SK-N-SH (cell line): ENCODE measurements at regions not wholly inside any gene's neighbourhood (a gene's known extent, or its start where the extent isn't known, plus 50 kb on each side); places are given as distances from the start of the nearest gene placed in this dataset.

ENCODE experiments used
- CTCF ChIA-PET: fragments of 300-600, 350-600 bp; formaldehyde crosslinking; extraction: SDS; loops from one replicate; lab custom pipeline; 2021; lab: Yijun Ruan, JAX
- POLR2A ChIA-PET: fragments of 350-600 bp; sonication (Branson Sonifier 250); formaldehyde crosslinking; extraction: SDS; loops from one replicate; lab custom pipeline; 2020; ENCODE audit warnings: antibody characterized with exemption, inconsistent platforms; lab: Yijun Ruan, JAX
- DNase-seq: peaks from one replicate; pipeline ENCODE4 v3.0.0; 2012
- H2AFZ ChIP-seq: fragments of 200-600 bp; sonication (generic); 2 replicates; pipeline ENCODE4 v1.8.1; 2016; ENCODE audit warnings: antibody characterized with exemption, mild to moderate bottlenecking, low read depth
- H3F3A ChIP-seq: fragments of 200-600 bp; sonication (generic); replicated peaks from 2 replicates; pipeline ENCODE3; 2016; ENCODE audit warnings: antibody characterized with exemption, mild to moderate bottlenecking; ENCODE audit not compliant: insufficient read depth
- H3K27ac ChIP-seq, 2 experiments: fragments of 200-500 bp in 1 of 2; fragments of 200-600 bp in 1 of 2; sonication (Bioruptor generic) in 1 of 2; sonication (generic), shearing (Covaris generic) in 1 of 2; 2 replicates each; pipeline versions ENCODE4 v1.5.1 to v1.6.1; 2014 to 2016; ENCODE audit warnings: low read depth in 2 of 2, inconsistent platforms in 1 of 2, low read length in 1 of 2, mild to moderate bottlenecking in 1 of 2, mixed read lengths in 1 of 2
- H3K27me3 ChIP-seq: fragments of 200-600 bp; sonication (generic), shearing (Covaris generic); 2 replicates; pipeline ENCODE4 v1.6.1; 2016; ENCODE audit warnings: mixed run types; ENCODE audit not compliant: insufficient read depth
- H3K36me3 ChIP-seq, 2 experiments: fragments of 200-500 bp in 1 of 2; fragments of 200-600 bp in 1 of 2; sonication (Bioruptor generic) in 1 of 2; sonication (generic) in 1 of 2; replicated peaks in 1 of 2; 2 replicates each; pipeline versions ENCODE3 to v1.5.1; 2014 to 2016; ENCODE audit warnings: low read length in 1 of 2, mild to moderate bottlenecking in 1 of 2; ENCODE audit not compliant: insufficient read depth in 2 of 2, control insufficient read depth in 1 of 2
- H3K4me1 ChIP-seq, 2 experiments: fragments of 200-500 bp in 1 of 2; fragments of 200-600 bp in 1 of 2; sonication (Bioruptor generic) in 1 of 2; sonication (generic), shearing (Covaris generic) in 1 of 2; 2 replicates each; pipeline versions ENCODE4 v1.5.1 to v1.6.1; 2014 to 2016; ENCODE audit warnings: low read depth in 1 of 2, low read length in 1 of 2, mixed run types in 1 of 2; ENCODE audit not compliant: insufficient read depth in 2 of 2, control insufficient read depth in 1 of 2
- H3K4me2 ChIP-seq: fragments of 200-600 bp; sonication (generic), shearing (Covaris generic); 2 replicates; pipeline ENCODE4 v1.6.1; 2017; ENCODE audit warnings: mixed run types
- H3K4me3 ChIP-seq, 2 experiments: fragments of 200-500 bp in 1 of 2; fragments of 200-600 bp in 1 of 2; sonication (Bioruptor generic) in 1 of 2; sonication (generic), shearing (Covaris generic) in 1 of 2; 2 replicates each; pipeline versions ENCODE4 v1.5.1 to v1.8.1; 2014 to 2016; ENCODE audit warnings: low read depth in 2 of 2, inconsistent platforms in 1 of 2, low read length in 1 of 2, mild to moderate bottlenecking in 1 of 2, mixed read lengths in 1 of 2, moderate library complexity in 1 of 2
- H3K79me2 ChIP-seq: fragments of 200-600 bp; sonication (generic); 2 replicates; pipeline ENCODE4 v1.8.1; 2017; ENCODE audit warnings: mild to moderate bottlenecking; ENCODE audit not compliant: insufficient read depth
- H3K9ac ChIP-seq: fragments of 200-600 bp; sonication (generic); 2 replicates; pipeline ENCODE4 v1.6.1; 2017; ENCODE audit warnings: mixed run types
- H3K9me2 ChIP-seq: fragments of 200-600 bp; sonication (generic); 2 replicates; pipeline ENCODE4 v1.6.1; 2017; ENCODE audit warnings: mixed run types
- H3K9me3 ChIP-seq: fragments of 200-600 bp; sonication (generic); 2 replicates; pipeline ENCODE4 v1.6.1; 2017; ENCODE audit warnings: mixed run types, mild to moderate bottlenecking, moderate library complexity
- H4K20me1 ChIP-seq: fragments of 200-600 bp; sonication (generic); 2 replicates; pipeline ENCODE4 v1.6.1; 2017; ENCODE audit warnings: mild to moderate bottlenecking, mixed run types; ENCODE audit not compliant: insufficient read depth
- CHD2 ChIP-seq: fragments of 150-350 bp; IDR thresholded peaks from 2 replicates; pipeline ENCODE4 v1.6.1; 2018; ENCODE audit warnings: low read length; ENCODE audit not compliant: partially characterized antibody
- FOXJ3 ChIP-seq: sonication (generic); formaldehyde crosslinking; IDR thresholded peaks from 2 replicates; pipeline ENCODE4 v1.5.1; 2020; ENCODE audit warnings: mild to moderate bottlenecking, missing genetic modification reagents
- JUND ChIP-seq: IDR thresholded peaks from 2 replicates; pipeline ENCODE4 v1.4.0; 2012
- MAX ChIP-seq: IDR thresholded peaks from 2 replicates; pipeline ENCODE4 v1.4.0; 2012; ENCODE audit warnings: low read depth
- MEF2A ChIP-seq: IDR thresholded peaks from 2 replicates; pipeline ENCODE4 v1.4.0; 2012; ENCODE audit warnings: low read depth, borderline replicate concordance
- NFIC ChIP-seq: IDR thresholded peaks from 2 replicates; pipeline ENCODE4 v1.4.0; 2012; ENCODE audit warnings: borderline replicate concordance
- NRF1 ChIP-seq: IDR thresholded peaks from 2 replicates; pipeline ENCODE4 v1.6.1; 2012; ENCODE audit warnings: low read depth, mild to moderate bottlenecking, low read length
- REST ChIP-seq: IDR thresholded peaks from 2 replicates; pipeline ENCODE4 v1.6.1; 2012; ENCODE audit warnings: mild to moderate bottlenecking, low read depth, low read length, moderate library complexity
- RXRA ChIP-seq: IDR thresholded peaks from 2 replicates; pipeline ENCODE4 v1.4.0; 2012; ENCODE audit warnings: low read depth, mild to moderate bottlenecking, borderline replicate concordance
- SMC3 ChIP-seq: IDR thresholded peaks from 2 replicates; pipeline ENCODE4 v1.6.1; 2012; ENCODE audit warnings: low read depth, low read length, improper control_type of control experiment
- TAF1 ChIP-seq: IDR thresholded peaks from 2 replicates; pipeline ENCODE4 v1.6.1; 2012; ENCODE audit warnings: low read depth, mild to moderate bottlenecking, low read length, moderate library complexity, borderline replicate concordance
- TEAD4 ChIP-seq: IDR thresholded peaks from 2 replicates; pipeline ENCODE4 v1.4.0; 2012; ENCODE audit warnings: mild to moderate bottlenecking, borderline replicate concordance; ENCODE audit not compliant: insufficient read depth
- ZBTB33 ChIP-seq: IDR thresholded peaks from 2 replicates; pipeline ENCODE4 v1.4.0; 2012; ENCODE audit warnings: low read depth, borderline replicate concordance
- WGBS: methylation state at CpG from one replicate; pipeline ENCODE4 v1.1.6; 2017; ENCODE audit warnings: low lambda C conversion rate; 5-methylcytosine and 5-hydroxymethylcytosine counted together

GRCh38 chrX:76026292-76026691 is 146.6 kb upstream of the PBDC1 start:
- Histone ChIP-seq H3K4me2 (no peak overlapping the region), H3K36me3 (no peaks in the 10 kb centered on the region), H2AFZ (no peak overlapping the region), H3K27me3 (no peaks in the 10 kb centered on the region), H3K9me3 (no peaks in the 10 kb centered on the region), H4K20me1 (no peaks in the 10 kb centered on the region), H3F3A (no peaks in the 10 kb centered on the region), H3K4me1 (no peaks in the 10 kb centered on the region), H3K9me2 (no peaks in the 10 kb centered on the region), H3K79me2 (no peaks in the 10 kb centered on the region), H3K4me3 (no peak overlapping the region), H3K27ac (no peak overlapping the region), H3K9ac (no peak overlapping the region)
- POLR2A ChIA-PET: no interaction called here
- CTCF ChIA-PET: no interaction called here
- no CpG with 5 or more reads among the region's 7 CpGs for WGBS
- DNase-seq: no peak
- TF ChIP-seq REST (no peak), JUND (no peak), TAF1 (no peak), TEAD4 (no peak), MEF2A (no peak), SMC3 (no peak)

GRCh38 chrX:76026751-76027150 is 146.1 kb upstream of the PBDC1 start:
- H3K27me3 ChIP-seq: no peaks in the 10 kb centered on the region
- no peaks in the 10 kb centered on the region for H3F3A ChIP-seq
- no peaks in the 10 kb centered on the region for H3K79me2 ChIP-seq
- H3K4me3 ChIP-seq: no peak overlapping the region
- no peaks in the 10 kb centered on the region for H3K9me3 ChIP-seq
- H3K27ac ChIP-seq: no peak overlapping the region
- H3K36me3 ChIP-seq: no peaks in the 10 kb centered on the region
- no peak overlapping the region for H2AFZ ChIP-seq
- no peaks in the 10 kb centered on the region for H3K9me2 ChIP-seq
- H4K20me1 ChIP-seq: no peaks in the 10 kb centered on the region
- CTCF ChIA-PET: no interaction called here
- no peak for TF ChIP-seq NFIC
- no peak for TF ChIP-seq MAX
- no peak for TF ChIP-seq NRF1
- TF ChIP-seq JUND: no peak
- TF ChIP-seq SMC3: no peak
- no peak for TF ChIP-seq REST
- TF ChIP-seq CHD2: no peak
- no peak for TF ChIP-seq FOXJ3 (CRISPR knock-in tag)
- TF ChIP-seq ZBTB33: no peak
- no peak for TF ChIP-seq RXRA
- TF ChIP-seq, all 33 proteins: peak for 0
- 29% methylated on average over 3 of the region's 3 CpGs for WGBS
- POLR2A ChIA-PET: no interaction called here
- no peak overlapping the region for H3K9ac ChIP-seq
- H3K4me1 ChIP-seq: no peaks in the 10 kb centered on the region
- no peak for DNase-seq
- no peak overlapping the region for H3K4me2 ChIP-seq
